ENCODE measurements at regions not wholly inside any gene's neighbourhood (a gene's known extent, or its start where the extent isn't known, plus 50 kb on each side); places are given as distances from the start of the nearest gene placed in this dataset.
"Not testable (repeated sequence)": the region's sequence is repeated elsewhere in the genome, so short reads cannot be mapped to it uniquely, and the experiment has no call there.

GRCh38 chr18:4603955-4604354 is 148.8 kb upstream of the DLGAP1 start:
- no peak for DNase-seq

- DNase-seq: no peak
Observed at GRCh38 chr18:4599312-4599711, 144.2 kb upstream of the DLGAP1 start.

GRCh38 chr18:4597301-4597700 is 142.2 kb upstream of the DLGAP1 start:
- no peak for DNase-seq

GRCh38 chr18:4593895-4594294 is 138.8 kb upstream of the DLGAP1 start:
- DNase-seq: no peak

GRCh38 chr18:4593459-4593858 is 138.4 kb upstream of the DLGAP1 start:
- no peak for DNase-seq

GRCh38 chr18:4589056-4589800 is 134.1 kb upstream of the DLGAP1 start:
- DNase-seq: no peak

GRCh38 chr18:4587204-4587603 is 132.1 kb upstream of the DLGAP1 start:
- DNase-seq: no peak

- DNase-seq: no peak
Observed at GRCh38 chr18:4586731-4587130, 131.6 kb upstream of the DLGAP1 start.

- DNase-seq: no peak
Observed at GRCh38 chr18:4582431-4583335, 127.6 kb upstream of the DLGAP1 start.

- DNase-seq: no peak
Observed at GRCh38 chr18:4581966-4582365, 126.9 kb upstream of the DLGAP1 start.

GRCh38 chr18:4578449-4578848 is 123.3 kb upstream of the DLGAP1 start:
- DNase-seq: no peak

- DNase-seq: no peak
Observed at GRCh38 chr18:4573735-4574134, 118.6 kb upstream of the DLGAP1 start.

GRCh38 chr18:4557502-4557901 is 102.4 kb upstream of the DLGAP1 start:
- DNase-seq: no peak

- DNase-seq: no peak
Observed at GRCh38 chr18:4551001-4551360, 95.9 kb upstream of the DLGAP1 start.

- no peak for DNase-seq
Observed at GRCh38 chr18:4549164-4549872, 94.2 kb upstream of the DLGAP1 start.

GRCh38 chr18:4547126-4547525 is 92.0 kb upstream of the DLGAP1 start:
- DNase-seq: no peak

- DNase-seq: no peak
Observed at GRCh38 chr18:4544142-4544541, 89.0 kb upstream of the DLGAP1 start.

GRCh38 chr18:4543711-4544110 is 88.6 kb upstream of the DLGAP1 start:
- no peak for DNase-seq

GRCh38 chr18:4541588-4541987 is 86.5 kb upstream of the DLGAP1 start:
- no peak for DNase-seq

- DNase-seq: no peak
Observed at GRCh38 chr18:4536447-4536846, 81.3 kb upstream of the DLGAP1 start.

GRCh38 chr18:4528405-4528804 is 73.3 kb upstream of the DLGAP1 start:
- DNase-seq: no peak

GRCh38 chr18:4527826-4528225 is 72.7 kb upstream of the DLGAP1 start:
- not testable (repeated sequence) for DNase-seq

- no peak for DNase-seq
Observed at GRCh38 chr18:4524096-4524495, 69.0 kb upstream of the DLGAP1 start.

GRCh38 chr18:4511166-4511565 is 56.1 kb upstream of the DLGAP1 start:
- no peak for DNase-seq
